Esophagus muscularis mucosa (tissue), 4 donors: ENCODE measurements at regions not wholly inside any gene's neighbourhood (a gene's known extent, or its start where the extent isn't known, plus 50 kb on each side); places are given as distances from the start of the nearest gene placed in this dataset.

Experiments
- EP300 ChIP-seq: sonication (generic); formaldehyde crosslinking; IDR thresholded peaks from one replicate; pipeline ENCODE4 v1.6.1; 2017; ENCODE audit warnings: antibody characterized with exemption
- POLR2A ChIP-seq: fragments of 450-650 bp; IDR thresholded peaks from one replicate; pipeline ENCODE4 v1.6.1; 2017; ENCODE audit warnings: antibody characterized with exemption, moderate library complexity, mild to moderate bottlenecking, low read depth
- POLR2AphosphoS5 ChIP-seq, 2 donors: sonication (generic); formaldehyde crosslinking; IDR thresholded peaks; one replicate each; pipeline ENCODE4 v1.6.1; 2017; ENCODE audit warnings: antibody characterized with exemption in 2 of 2
- TF ChIP-seq, protein P1 (sequence below), 3 experiments: fragments of 200-600 bp in 2 of 3; fragments of 450-650 bp in 1 of 3; sonication (generic) in 2 of 3; IDR thresholded peaks; one replicate each; pipeline ENCODE4 v1.5.1; 2017 to 2019; ENCODE audit warnings: antibody characterized with exemption in 3 of 3, mild to moderate bottlenecking in 2 of 3, moderate library complexity in 1 of 3

DNA sequence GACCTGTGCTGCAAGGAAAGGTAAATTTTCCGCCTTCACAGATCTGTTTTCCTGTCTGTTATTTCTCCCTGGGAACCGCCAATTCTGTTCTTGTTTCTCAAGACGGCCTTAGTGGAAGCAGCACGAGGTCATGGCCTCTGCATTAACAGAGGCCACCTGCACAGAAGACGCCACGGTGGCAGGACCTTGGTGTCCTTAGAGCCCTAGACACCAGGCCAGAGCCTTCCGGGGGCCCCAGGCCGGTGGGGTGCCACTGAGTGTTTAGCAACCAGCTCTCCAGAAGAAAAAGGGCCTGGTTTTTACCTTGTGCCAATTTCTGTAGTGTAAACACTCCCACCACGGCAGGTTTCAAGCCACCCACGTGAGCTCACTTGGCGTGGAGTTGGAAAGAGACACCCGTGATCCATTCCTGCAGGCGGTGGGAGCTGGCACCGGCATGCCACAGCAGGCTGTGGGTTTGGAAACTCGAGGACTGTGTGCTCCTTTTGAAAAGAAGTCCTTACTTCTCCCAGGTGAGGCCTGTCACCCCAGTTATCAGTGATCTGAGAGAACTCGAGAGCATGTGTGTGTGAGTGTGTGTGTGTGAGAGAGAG lies 103.9 kb upstream of the HDAC4 start:
- TF ChIP-seq POLR2A (no peak), POLR2AphosphoS5 (IDR thresholded peaks at IDR 0.05) (no peak), EP300 (no peak)
- TF ChIP-seq, protein P1, sequence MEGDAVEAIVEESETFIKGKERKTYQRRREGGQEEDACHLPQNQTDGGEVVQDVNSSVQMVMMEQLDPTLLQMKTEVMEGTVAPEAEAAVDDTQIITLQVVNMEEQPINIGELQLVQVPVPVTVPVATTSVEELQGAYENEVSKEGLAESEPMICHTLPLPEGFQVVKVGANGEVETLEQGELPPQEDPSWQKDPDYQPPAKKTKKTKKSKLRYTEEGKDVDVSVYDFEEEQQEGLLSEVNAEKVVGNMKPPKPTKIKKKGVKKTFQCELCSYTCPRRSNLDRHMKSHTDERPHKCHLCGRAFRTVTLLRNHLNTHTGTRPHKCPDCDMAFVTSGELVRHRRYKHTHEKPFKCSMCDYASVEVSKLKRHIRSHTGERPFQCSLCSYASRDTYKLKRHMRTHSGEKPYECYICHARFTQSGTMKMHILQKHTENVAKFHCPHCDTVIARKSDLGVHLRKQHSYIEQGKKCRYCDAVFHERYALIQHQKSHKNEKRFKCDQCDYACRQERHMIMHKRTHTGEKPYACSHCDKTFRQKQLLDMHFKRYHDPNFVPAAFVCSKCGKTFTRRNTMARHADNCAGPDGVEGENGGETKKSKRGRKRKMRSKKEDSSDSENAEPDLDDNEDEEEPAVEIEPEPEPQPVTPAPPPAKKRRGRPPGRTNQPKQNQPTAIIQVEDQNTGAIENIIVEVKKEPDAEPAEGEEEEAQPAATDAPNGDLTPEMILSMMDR (IDR thresholded peaks at IDR 0.05): no peak
